NK-92 treated with Interleukin-12 subunit alpha and Interleukin-12 subunit beta, amount 100 ng/mL, for 24 hours (cell line): ENCODE measurements at regions not wholly inside any gene's neighbourhood (a gene's known extent, or its start where the extent isn't known, plus 50 kb on each side); places are given as distances from the start of the nearest gene placed in this dataset.

Experiments
- DNase-seq: peaks from one replicate; lab custom pipeline; 2025; lab: John Stamatoyannopoulos, UW

GRCh38 chr12:88251798-88252197 lies 109.7 kb downstream of the TMTC3 start:
- no peak for DNase-seq

- DNase-seq, result no peak
These were observed 111.4 kb downstream of the TMTC3 start for GRCh38 chr12:88253371-88253978.

GRCh38 chr12:88255224-88255623 lies 113.1 kb downstream of the TMTC3 start:
- no peak for DNase-seq

GRCh38 chr12:88255847-88256246 lies 113.7 kb downstream of the TMTC3 start:
- no peak for DNase-seq

GRCh38 chr12:88258396-88258795 lies 116.3 kb downstream of the TMTC3 start:
- DNase-seq, result no peak

GRCh38 chr12:88266806-88267360 lies 124.8 kb downstream of the TMTC3 start:
- no peak for DNase-seq

GRCh38 chr12:88267630-88268029 lies 125.5 kb downstream of the TMTC3 start:
- DNase-seq, result no peak

GRCh38 chr12:88272456-88272855 lies 130.3 kb downstream of the TMTC3 start:
- no peak for DNase-seq

- no peak for DNase-seq
These were observed 131.3 kb downstream of the TMTC3 start for GRCh38 chr12:88273450-88273849.

GRCh38 chr12:88273875-88274274 lies 131.8 kb downstream of the TMTC3 start:
- DNase-seq, result no peak

GRCh38 chr12:88291498-88292131 lies 149.5 kb downstream of the TMTC3 start:
- DNase-seq, result no peak

- no peak for DNase-seq
These were observed 156.0 kb downstream of the TMTC3 start for GRCh38 chr12:88298014-88298682.

- peak; percentile 3 for DNase-seq
These were observed 156.7 kb downstream of the TMTC3 start for GRCh38 chr12:88298761-88299242.

GRCh38 chr12:88299567-88300101 lies 157.5 kb downstream of the TMTC3 start:
- peak; percentile 67 for DNase-seq

GRCh38 chr12:88300931-88301330 lies 158.8 kb downstream of the TMTC3 start:
- no peak for DNase-seq

GRCh38 chr12:88303335-88303734 lies 161.2 kb downstream of the TMTC3 start:
- DNase-seq, result no peak

- DNase-seq, result no peak
These were observed 163.3 kb downstream of the TMTC3 start for GRCh38 chr12:88305254-88305890.

GRCh38 chr12:88306471-88307069 lies 164.5 kb downstream of the TMTC3 start:
- DNase-seq, result no peak

- DNase-seq, result no peak
These were observed 165.9 kb downstream of the TMTC3 start for GRCh38 chr12:88307961-88308360.

- no peak for DNase-seq
These were observed 166.7 kb downstream of the TMTC3 start for GRCh38 chr12:88308825-88309224.

- DNase-seq, result no peak
These were observed 167.4 kb downstream of the TMTC3 start for GRCh38 chr12:88309546-88309945.

GRCh38 chr12:88310069-88310468 lies 168.0 kb downstream of the TMTC3 start:
- DNase-seq, result no peak
